Right atrium auricular region (tissue), 2 donors: ENCODE measurements at regions not wholly inside any gene's neighbourhood (a gene's known extent, or its start where the extent isn't known, plus 50 kb on each side); places are given as distances from the start of the nearest gene placed in this dataset.

Source experiments
- DNase-seq: peaks from one replicate; pipeline ENCODE4 v3.0.0-alpha.2; 2019; ENCODE audit warnings: low spot score
- H3K27ac ChIP-seq, 2 donors: fragments of 200-600 bp; sonication (generic); 1 replicate in 1 of 2; 2 replicates in 1 of 2; pipeline ENCODE4 v1.5.1; 2016 to 2019
- H3K27me3 ChIP-seq, 2 donors: fragments of 200-600 bp; sonication (generic); one replicate each; pipeline versions ENCODE4 v1.5.1 to v1.6.0; 2017 to 2019
- H3K36me3 ChIP-seq: fragments of 200-600 bp; sonication (generic); one replicate; pipeline ENCODE4 v1.5.1; 2016
- H3K4me1 ChIP-seq, 2 donors: fragments of 200-600 bp; sonication (generic); one replicate each; pipeline versions ENCODE4 v1.5.1 to v1.6.0; 2017 to 2019
- H3K4me3 ChIP-seq, 2 donors: fragments of 200-600 bp; sonication (generic); 1 replicate in 1 of 2; 2 replicates in 1 of 2; pipeline ENCODE4 v1.5.1; 2017 to 2019; ENCODE audit warnings: mild to moderate bottlenecking in 1 of 2, moderate library complexity in 1 of 2
- H3K9me3 ChIP-seq, 2 donors: fragments of 200-600 bp; sonication (generic); one replicate each; pipeline ENCODE4 v1.5.1; 2019
- TF ChIP-seq, protein P1 (sequence below), 2 donors: fragments of 200-600 bp; sonication (generic); IDR thresholded peaks; one replicate each; pipeline ENCODE4 v1.5.1; 2019; ENCODE audit warnings: antibody characterized with exemption in 2 of 2

DNA sequence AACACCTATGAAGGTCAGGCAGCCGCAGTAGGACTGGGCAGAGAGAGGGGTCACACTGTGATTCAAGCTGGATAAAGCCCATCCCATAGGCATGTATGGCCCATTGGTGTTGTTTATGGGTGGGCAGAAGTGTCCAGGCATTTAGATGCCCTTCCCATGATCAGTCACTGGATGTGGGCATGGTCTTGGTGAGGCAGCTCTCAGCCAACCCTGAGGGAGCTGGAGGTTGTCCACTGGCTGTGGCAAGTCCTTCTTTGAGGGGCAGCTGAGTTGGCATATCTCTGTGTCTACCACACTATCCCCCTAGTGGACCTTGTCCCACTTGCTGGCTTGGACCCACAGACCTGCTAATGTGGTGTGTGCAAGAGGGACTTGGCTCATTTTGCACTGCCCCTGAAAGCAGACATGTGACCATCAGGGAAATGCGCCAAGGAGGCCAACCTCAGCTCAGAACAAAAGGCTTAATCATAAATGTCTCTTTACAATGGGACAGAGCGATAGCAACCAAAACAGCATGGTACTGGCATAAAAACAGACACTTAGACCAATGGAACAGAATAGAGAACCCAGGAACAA, 82.0 kb downstream of the TMEM17 start:
- H3K4me3 ChIP-seq = no peak overlapping the region
- no peaks in the 10 kb centered on the region for H3K27me3 ChIP-seq
- H3K27ac ChIP-seq = no peak overlapping the region
- no peaks in the 10 kb centered on the region for H3K36me3 ChIP-seq
- DNase-seq = peak; percentile 44
- TF ChIP-seq, protein P1, sequence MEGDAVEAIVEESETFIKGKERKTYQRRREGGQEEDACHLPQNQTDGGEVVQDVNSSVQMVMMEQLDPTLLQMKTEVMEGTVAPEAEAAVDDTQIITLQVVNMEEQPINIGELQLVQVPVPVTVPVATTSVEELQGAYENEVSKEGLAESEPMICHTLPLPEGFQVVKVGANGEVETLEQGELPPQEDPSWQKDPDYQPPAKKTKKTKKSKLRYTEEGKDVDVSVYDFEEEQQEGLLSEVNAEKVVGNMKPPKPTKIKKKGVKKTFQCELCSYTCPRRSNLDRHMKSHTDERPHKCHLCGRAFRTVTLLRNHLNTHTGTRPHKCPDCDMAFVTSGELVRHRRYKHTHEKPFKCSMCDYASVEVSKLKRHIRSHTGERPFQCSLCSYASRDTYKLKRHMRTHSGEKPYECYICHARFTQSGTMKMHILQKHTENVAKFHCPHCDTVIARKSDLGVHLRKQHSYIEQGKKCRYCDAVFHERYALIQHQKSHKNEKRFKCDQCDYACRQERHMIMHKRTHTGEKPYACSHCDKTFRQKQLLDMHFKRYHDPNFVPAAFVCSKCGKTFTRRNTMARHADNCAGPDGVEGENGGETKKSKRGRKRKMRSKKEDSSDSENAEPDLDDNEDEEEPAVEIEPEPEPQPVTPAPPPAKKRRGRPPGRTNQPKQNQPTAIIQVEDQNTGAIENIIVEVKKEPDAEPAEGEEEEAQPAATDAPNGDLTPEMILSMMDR (IDR thresholded peaks at IDR 0.05) = no peak
- H3K9me3 ChIP-seq = no peaks in the 10 kb centered on the region
- no peaks in the 10 kb centered on the region for H3K4me1 ChIP-seq

DNA sequence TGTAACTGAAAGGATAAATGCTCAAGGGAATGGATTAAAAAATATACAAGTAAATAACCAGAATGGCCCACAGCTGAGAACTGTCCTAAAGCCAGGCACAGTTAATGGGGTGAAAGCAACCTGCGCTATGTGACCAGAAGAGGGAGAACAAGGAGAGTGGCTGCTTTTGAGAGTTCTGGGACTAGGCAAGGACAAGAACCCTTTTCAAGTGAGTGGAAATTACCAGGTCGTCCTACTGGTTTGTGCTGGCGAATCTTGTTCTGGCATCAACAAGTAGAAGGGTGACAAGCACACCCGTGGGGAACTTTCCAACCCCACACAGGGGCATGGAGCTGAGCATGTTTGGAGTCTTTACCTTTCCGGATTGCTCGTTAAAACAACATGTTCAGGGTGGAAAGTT, 82.8 kb downstream of the TMEM17 start:
- H3K9me3 ChIP-seq = no peaks in the 10 kb centered on the region
- peak; percentile 43 for DNase-seq
- H3K27ac ChIP-seq = no peak overlapping the region
- H3K4me3 ChIP-seq = no peak overlapping the region
- H3K36me3 ChIP-seq = no peaks in the 10 kb centered on the region
- TF ChIP-seq, protein P1 (IDR thresholded peaks at IDR 0.05) = no peak
- H3K4me1 ChIP-seq = no peaks in the 10 kb centered on the region
- no peaks in the 10 kb centered on the region for H3K27me3 ChIP-seq

DNA sequence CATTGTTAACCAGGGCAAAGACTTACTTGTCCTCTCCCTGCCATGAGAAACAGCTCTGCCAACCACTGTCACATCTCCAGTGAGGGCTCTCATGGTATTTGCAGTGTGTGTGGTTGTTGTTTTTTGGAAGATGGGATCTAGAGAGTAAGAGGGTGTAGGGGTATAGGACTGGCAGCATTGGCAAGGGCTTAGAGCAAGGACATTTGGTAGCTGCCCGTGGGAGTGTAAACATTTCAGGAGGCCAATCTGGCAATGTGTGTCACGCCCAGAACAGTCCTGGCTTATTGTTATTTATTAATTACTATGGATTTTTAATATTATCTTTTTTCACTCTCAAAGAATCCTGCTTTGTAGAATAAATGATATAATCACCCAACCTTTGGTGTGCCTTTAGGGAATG, 90.5 kb downstream of the TMEM17 start:
- Histone ChIP-seq H3K27me3 (no peaks in the 10 kb centered on the region), H3K36me3 (no peaks in the 10 kb centered on the region), H3K9me3 (no peaks in the 10 kb centered on the region), H3K4me3 (no peak overlapping the region), H3K4me1 (peaks cover 0 to 21% of the 10 kb centered on the region in 2 donors), H3K27ac (no peak overlapping the region)
- no peak for DNase-seq
- TF ChIP-seq, protein P1 (IDR thresholded peaks at IDR 0.05) = no peak

DNA sequence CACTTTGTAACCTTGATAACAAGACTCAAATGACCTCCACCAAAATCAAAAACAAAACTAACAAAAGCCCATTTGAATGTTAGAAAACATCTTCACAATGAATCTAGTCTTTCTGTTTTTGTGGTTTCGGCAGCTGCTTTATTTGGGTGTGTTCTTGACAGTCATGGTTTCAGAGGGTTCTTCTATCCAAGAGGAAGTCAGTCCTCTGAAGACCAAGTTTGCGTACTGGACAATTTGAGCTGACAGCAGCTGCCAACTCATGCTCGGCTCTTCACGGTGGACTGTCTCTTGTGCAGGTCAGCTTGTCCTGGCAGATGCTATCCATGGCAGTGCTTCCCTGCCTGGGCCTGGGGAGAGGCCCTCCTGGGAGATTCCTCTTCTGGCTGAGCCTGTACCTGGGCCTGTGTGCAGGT, 91.0 kb downstream of the TMEM17 start:
- Histone ChIP-seq H3K4me3 (no peak overlapping the region), H3K9me3 (no peaks in the 10 kb centered on the region), H3K27ac (no peak overlapping the region), H3K36me3 (no peaks in the 10 kb centered on the region), H3K27me3 (no peaks in the 10 kb centered on the region), H3K4me1 (peaks cover 0 to 21% of the 10 kb centered on the region in 2 donors)
- no peak for DNase-seq
- TF ChIP-seq, protein P1 (IDR thresholded peaks at IDR 0.05) = no peak

DNA sequence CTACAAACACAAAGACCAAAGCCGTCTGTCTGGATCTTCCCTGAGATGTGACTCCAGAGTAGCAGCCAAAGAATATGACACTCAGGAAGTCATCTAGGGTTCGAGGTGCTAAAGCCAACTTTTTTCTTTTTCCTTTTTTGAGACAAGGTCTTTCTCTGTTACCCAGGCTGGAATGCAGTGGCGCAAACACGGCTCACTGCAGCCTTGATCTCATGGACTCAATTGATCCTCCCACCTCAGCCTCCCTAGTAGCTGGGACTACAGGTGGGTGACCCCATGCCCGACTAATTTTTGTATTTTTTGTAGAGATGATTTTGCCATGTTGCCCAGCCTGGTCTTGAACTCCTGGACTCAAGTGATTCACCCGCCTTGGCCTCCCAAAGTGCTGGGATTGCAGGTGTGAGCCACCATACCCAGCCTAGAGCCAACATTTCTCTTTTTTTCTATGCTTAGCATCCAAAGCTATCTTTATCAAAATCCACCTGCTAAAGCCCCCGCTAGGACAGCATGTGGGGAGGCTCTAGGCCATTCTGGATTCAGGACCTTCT, 92.8 kb downstream of the TMEM17 start:
- Histone ChIP-seq H3K9me3 (no peaks in the 10 kb centered on the region), H3K4me3 (no peak overlapping the region), H3K36me3 (no peaks in the 10 kb centered on the region), H3K4me1 (peaks cover 0 to 28% of the 10 kb centered on the region in 2 donors), H3K27me3 (no peaks in the 10 kb centered on the region), H3K27ac (no peak overlapping the region)
- DNase-seq = no peak
- TF ChIP-seq, protein P1 (IDR thresholded peaks at IDR 0.05) = no peak

DNA sequence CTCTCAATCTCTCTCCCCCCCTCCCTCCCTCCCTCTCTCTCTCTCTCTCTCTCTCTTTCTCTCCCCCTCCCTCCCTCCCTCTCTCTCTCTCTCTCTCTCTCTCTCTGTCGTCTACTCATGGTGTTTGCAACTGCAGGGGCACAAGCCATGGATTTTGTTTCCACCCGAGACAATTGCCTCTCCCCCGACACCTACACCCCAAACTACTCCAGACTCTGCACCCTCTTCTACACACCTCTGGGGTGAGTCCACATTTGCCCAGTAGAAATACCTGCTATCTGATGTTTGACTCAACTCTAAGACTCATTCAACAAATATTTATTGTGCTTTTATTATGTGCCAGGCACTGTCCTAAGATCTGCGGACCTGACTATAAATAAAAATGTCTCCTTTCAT, 93.7 kb downstream of the TMEM17 start:
- Histone ChIP-seq H3K27me3 (no peaks in the 10 kb centered on the region), H3K36me3 (no peaks in the 10 kb centered on the region), H3K4me1 (peaks cover 0 to 35% of the 10 kb centered on the region in 2 donors), H3K27ac (no peak overlapping the region), H3K4me3 (no peak overlapping the region), H3K9me3 (no peaks in the 10 kb centered on the region)
- no peak for DNase-seq
- TF ChIP-seq, protein P1 (IDR thresholded peaks at IDR 0.05) = peak; percentile 39 to 49
